ENCODE measurements at regions not wholly inside any gene's neighbourhood (a gene's known extent, or its start where the extent isn't known, plus 50 kb on each side); places are given as distances from the start of the nearest gene placed in this dataset.
A peak's percentile ranks its signal among the peaks of the same experiment; 100 is the strongest.

DNA sequence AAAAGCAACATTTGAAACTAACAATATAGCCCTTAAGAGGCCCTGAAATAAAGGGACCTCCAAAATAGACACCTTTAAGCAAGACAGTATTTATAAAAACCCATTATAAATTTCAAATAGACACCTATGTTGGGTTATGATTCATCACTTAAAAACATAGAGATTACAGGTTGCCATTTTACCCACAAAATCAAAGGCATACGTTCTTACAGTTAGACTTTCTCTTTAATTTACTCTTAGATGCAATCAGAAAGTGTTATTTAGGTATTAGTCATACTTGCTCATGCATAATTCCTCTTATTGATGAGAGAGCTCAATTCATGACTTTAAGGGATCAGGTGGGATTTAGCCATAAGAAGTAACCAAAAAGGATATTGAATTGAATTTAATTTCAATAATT is 51.5 kb upstream of the TMEM200A start:
- DNase-seq (ENCODE audit: low spot score): no peak

DNA sequence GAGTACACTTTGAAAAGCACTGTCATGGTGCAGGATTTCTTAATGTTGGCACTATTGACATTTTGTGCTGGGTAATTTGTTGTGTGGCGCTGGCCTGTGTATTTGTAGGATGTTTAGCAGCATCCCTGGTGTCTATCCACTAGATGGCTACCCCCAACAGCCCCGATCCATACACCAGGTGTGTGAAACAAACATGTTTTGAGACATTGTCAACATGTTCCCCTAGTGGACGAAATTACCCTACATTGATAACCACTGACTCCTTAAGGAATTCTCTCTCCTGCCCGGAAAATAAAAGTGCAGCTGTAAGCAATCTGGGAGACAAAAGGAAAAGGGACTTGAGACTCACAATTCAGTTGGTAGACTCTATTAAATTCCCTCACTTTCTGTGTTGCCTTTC is 52.6 kb upstream of the TMEM200A start:
- DNase-seq (ENCODE audit: low spot score): no peak

DNA sequence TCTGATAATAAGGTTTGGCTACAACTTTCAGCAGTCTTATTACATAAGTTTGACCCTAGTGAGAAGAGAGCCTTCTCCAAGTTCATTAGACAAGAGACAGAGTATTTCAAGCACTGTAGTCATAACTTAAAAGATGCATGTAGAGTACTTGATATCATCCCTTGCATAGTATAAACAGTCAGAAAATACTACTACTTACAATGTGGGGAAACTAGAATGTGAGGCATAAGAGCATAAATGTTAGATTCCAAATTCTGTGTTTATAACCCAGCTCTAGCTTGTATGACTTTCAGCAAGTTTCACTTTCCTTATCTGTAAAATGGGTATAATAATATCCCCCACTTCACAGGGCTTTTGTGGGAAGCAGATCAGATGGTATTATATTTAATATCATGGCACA is 56.8 kb upstream of the TMEM200A start:
- no peak for DNase-seq (ENCODE audit: low spot score)

DNA sequence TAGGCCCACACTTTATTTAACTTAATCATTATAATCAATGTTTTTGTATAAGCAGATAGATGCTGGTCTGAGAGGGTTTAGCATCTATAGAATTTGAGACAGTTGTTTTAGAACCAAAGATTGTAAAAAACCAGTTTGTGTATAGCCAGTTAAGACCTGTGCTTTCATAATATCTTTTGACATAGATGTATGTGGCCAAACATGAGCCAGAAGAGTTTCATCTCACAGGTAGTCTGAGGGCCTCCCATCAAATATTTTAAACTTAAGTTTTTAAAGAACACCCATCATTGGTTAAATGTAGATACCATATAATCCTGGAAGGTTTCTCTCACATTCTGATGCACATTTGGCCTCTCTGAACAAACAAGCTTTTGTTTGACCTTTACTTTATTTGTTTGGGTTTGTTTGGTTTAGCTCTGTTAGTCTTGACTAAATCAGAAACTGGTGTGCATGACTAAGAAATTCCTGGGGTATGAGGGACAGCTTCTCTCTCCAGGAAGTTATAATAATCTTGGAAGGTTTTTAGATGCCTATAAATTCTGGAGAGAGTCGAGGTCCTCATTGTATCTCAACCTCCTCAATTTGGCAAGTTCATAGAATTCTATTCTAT is 58.0 kb upstream of the TMEM200A start:
- DNase-seq (ENCODE audit: low spot score): peak; percentile 41

DNA sequence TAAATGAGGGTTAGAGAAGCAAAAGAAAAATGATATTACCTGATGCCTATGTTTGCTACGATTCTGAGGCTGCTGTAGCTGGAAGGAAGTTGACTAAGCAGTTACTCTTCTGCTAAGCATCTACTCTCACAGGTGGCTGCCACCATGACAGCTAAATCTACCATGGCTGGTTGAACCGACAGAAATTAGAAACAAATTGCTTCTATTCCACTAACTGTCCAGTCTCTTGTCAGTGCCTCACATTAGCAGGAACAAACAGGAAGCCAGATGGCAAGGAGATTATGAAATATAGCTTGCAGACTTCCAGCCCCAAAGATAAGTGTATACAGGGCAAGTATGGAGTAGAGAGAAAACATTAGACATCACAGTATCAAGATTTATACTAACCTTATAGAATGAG is 59.4 kb upstream of the TMEM200A start:
- DNase-seq (ENCODE audit: low spot score): no peak

DNA sequence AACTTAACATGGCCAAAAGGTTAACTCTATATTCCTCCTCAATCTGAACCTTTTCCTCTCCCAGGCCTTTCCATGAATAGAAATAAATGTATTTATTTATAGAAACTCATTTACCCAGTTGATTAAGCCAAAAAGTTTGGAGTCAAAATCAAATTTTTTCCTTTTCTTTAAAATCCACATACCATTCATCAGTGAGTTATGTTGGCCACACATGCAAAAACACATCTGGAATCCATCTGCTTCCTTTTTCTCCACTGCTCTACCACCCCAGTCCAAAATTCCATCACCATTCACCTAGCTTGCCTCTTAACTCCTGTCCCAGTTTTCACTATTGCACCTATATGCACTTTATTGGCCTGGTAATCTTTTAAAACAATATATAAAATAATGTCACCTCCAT is 62.4 kb upstream of the TMEM200A start:
- DNase-seq (ENCODE audit: low spot score): peak; percentile 27

DNA sequence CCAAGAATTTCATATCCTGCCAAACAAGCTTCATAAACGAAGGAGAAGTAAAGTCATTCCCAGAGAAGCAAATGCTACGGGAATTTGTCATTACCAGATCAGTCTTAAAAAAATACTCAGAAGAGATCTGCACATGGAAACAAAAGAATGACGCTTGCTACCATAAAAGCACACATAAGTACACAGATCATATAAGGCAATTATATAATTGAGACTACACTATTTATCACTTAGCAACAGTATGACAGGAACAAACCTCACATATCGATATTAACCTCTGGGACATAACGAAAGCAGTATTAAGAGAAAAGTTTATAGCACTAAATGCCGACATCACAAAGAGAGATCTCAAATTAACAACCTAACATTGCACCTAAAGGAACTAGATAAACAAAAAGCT is 67.6 kb upstream of the TMEM200A start:
- DNase-seq (ENCODE audit: low spot score): no peak

DNA sequence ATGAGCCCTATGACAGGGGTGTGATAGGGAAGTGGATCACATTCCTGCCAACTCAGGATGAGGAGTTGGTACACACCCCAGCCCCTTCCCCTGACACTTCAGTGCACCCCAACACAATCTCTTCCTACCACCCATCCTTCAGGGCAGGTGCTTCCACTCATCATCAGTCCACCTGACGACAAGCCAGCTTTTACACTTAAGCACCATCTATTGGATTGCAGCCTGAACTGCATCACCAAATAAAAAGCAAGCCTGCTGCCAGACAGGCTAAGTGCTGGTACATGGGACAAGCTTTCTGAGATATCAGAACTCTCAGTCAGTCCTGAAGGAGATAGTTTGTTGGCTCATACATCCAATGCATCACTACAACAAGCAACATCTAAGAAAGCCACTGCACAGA is 69.0 kb upstream of the TMEM200A start:
- no peak for DNase-seq (ENCODE audit: low spot score)

DNA sequence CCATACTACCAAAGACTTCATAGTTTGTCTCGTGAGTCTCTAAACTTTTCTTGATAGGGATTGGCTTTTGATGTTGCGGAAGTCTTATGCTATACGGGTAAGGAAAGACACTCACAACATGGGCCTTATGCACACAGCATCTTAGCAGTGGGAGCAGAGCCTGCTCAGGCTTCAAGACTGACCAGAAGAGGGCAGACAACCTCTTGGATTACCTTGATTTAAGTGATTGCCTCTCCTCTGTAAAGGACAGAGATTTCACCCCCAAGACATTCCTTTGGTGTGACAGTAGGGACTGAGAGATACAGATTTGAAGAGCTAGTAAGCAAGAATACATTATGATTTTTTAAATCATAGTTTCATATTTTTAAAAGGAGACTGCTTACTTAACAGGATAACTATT is 71.0 kb upstream of the SAMD3 start:
- peak; percentile 65 for DNase-seq (ENCODE audit: low spot score)

DNA sequence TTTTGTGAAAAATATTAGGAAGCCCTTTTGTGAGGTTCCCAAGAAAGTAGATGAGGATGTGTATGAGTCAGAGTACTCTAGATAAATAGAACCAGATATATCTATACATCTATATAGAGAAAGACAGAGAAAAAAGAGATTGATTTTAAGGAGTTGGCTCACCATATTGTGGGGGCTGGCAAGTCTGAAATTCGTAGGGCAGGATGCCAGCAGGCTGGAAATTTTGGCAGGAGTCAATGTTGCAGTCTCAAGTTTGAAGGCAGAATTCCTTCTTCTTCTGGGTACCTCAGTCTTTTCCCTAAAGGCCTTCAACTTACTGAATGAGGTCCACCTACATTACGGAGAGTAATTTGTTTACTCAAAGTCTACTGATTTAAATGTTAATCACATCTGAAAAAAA is 65.3 kb upstream of the SAMD3 start:
- no peak for DNase-seq (ENCODE audit: low spot score)

DNA sequence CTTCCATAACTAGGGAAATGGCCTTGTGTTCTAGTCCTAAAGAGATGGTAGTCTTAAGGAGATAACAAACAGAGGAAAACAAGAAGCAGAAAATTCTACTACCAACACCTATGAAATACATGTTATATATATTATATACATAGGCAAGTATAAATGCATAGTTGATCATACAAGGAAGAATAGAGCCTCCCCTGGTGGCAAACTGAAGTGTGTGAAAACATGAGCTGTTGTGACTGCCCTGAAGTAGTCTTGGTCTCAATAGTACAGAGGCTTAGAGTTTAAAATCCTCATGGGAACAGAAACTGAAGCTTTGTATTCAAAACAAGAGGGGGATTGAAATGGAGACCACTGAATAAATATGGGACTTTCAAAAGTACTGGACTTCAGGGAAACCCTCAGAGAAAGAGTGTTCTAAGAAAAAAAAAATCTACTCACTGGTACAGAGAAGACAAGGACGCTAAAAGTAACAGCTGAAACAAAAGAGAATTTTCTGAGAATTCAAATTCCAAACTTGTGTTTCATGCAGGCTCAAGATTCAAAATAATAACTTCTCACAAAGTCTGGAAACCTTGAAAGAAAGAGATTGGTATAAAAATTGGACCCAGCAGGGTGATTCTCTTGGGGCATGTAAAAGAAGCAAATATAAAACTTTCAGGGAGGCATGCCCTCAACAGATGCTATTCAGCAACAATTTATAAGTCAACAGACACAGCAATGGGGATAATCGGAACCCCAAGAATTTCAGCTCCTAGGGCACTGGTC is 59.7 kb upstream of the SAMD3 start:
- DNase-seq (ENCODE audit: low spot score): peak; percentile 9

DNA sequence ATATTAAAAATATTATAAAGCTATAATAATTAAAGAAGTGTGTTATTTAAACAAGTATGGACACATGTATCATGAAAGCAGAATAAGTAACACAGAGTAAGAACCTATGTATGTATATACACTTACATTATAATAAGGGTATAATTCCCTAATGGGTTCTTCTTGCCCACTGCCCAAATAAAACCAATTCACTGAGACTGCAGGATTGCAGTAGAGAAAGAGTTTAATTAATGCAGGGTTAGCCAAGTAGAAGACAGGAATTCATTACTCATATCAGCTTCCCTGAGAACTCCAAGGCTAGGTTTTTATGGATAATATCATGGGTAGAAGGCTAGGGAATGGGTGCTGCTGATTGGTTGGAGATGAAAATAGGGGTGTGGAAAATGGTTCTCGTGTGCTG is 53.8 kb upstream of the SAMD3 start:
- DNase-seq (ENCODE audit: low spot score): no peak

DNA sequence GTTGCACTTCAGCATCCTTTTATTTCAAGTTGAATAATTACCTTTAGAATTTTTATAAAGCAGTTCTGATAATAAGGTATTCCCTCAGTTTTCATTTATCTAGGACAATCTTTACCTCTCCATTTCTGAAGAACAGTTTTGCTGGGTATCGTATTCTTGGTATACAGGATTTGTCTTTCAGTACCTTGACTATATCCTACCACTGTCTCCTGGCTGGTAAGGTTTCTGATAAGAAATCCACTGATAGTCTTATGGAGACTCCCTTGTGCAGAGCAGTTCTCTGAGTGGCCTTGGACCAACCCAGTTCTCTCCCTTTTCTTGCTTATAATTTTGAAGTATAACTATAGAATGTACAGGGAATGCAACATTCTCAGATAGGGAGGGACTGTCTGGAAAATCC is 51.3 kb upstream of the SAMD3 start:
- DNase-seq (ENCODE audit: low spot score): no peak
